Fibroblast of peridontal ligament (primary cell): ENCODE measurements at regions not wholly inside any gene's neighbourhood (a gene's known extent, or its start where the extent isn't known, plus 50 kb on each side); places are given as distances from the start of the nearest gene placed in this dataset.
"Not testable (repeated sequence)": the region's sequence is repeated elsewhere in the genome, so short reads cannot be mapped to it uniquely, and the experiment has no call there.

Source experiments
- DNase-seq: peaks from one replicate; pipeline ENCODE4 v3.0.0-alpha.2; 2010; ENCODE audit errors: extremely low read depth

DNA sequence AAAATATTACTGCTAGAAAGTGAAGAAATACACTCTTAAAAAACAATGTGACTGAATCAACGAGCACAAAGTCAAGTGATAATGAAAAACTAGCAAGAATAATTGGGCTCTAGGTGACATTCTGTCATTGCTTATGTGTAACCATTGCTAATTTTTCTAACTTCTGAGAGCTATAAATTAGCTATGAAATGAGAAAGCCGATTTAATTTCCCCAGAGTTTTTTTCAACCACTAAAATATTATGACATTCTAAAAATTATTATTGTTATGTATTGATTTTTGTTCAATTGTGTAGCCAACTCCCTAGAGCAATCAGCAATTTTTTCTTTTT lies 458.6 kb upstream of the ATXN8OS start:
- no peak for DNase-seq

DNA sequence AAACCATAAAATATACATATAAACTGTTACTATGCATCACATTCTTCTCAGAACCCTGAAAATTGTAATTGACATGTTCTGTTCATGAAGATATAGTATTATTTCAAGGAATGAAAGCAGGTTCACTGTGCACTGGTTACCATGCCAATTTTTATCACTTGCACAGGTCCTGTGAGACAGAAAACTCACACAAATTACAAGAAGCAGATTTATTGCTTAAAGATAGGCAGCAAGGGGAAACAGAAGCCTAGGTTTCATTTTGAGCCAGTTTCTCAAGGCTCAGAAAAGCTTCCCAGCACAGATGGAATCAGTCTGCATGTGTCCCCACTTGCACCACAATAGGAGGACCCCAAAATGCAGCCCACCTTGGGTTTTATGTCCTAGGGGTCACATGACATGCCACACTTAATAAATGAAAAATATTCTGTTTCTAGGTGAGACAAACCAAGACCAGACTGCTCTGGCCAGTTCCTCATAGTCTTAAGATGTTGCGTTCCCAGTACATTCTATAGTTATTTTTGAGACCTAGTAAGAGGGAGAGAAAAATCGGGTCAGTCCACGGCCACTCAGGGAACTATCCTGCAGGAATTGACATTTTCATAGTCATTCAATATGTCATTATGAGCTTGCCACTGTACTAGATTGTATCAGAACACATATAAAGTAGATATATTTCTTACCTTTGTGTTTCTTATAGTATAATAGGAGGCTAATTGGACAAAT lies 459.1 kb upstream of the ATXN8OS start:
- DNase-seq, result no peak

DNA sequence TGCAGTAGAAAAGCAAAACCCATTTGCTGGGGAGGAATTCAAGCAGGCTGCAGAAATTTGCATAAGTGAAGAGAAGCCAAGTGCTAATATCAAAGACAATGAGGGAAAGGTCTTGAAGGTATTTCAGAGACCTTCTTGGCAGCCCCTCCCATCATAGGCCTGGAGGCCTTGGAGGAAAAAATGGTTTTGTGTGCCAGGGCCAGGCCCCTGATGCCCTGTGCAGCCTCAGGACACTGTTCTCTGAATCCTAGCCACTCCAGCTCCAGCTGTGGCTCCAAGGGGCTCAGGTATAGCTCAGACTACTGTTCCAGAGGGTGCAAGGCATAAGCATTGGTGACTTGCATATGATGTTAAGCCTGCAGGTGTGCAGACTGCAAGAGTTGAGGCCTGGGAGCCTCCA lies 463.2 kb upstream of the ATXN8OS start:
- DNase-seq, result no peak

DNA sequence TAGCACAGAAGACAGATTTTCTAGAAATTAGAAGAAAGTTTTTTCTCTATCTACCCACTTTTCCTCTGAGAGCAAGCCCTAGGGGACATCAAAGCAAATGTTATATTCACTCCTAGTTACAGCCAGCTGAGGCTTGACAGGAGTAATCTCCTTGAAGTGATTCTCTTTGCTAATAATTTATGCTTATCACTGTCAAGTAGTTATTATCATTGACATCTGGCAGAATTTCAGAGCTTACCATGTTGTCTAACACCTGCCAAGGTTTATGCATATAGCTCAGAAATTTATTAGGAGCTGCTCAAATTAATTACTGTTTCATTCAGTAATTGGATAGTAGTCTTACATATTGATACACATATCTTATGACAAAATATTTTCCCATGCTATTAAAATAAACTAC lies 465.9 kb upstream of the ATXN8OS start:
- no peak for DNase-seq

DNA sequence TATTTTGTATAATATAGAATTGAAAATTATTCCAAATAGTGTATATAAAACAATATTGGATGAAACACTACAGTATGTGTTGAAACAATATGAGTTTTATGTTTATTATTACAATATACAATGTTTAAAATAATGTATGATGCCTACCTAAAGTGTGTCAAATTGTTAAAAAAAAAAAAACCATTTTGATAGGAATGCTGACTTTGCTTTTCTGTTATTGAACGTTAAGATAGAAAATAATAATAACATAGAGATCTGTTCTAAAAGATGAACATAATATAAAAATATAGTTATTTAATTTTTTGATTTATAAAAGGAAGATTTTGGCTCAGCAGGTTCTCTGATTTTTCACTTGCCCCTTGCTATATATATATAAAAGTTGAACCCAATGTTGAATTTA lies 474.6 kb upstream of the ATXN8OS start:
- no peak for DNase-seq

DNA sequence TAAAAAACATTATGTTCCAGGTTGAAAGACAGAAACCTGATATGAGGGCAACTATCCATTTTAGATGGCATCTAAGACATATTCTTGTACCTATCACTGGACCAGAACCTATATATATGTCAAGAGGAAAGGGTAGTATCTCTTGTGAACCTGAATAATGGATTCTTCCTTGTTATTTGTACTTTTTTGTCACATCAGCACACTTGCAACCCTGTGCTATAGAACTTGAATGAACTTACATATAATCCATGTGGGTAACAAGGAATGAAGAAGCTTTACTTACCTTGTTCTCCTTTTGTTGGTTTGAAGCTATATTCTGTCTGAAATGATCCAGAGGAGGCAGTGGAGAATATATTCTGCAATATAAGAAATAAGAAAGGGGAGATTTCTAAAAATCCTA lies 483.7 kb upstream of the ATXN8OS start:
- DNase-seq, result no peak

DNA sequence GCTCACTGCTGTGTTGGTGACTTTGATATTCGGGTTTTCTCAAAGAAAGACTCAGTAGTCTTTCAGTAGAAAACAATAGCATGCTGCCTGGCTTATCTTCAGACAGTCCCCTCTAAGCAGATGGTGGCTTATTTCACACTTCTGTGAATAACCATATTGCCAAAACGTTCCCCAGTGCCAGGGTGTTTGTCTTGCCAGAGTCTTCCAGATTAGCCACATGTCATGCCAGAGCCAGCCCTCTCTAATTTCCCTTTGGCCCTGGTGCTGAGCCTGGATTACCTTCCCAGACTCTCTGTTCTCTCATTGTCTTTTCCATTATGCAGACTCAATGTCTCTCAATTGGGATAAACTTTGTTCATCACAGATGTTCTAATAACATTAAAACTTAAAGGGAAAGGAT lies 488.0 kb upstream of the ATXN8OS start:
- no peak for DNase-seq

DNA sequence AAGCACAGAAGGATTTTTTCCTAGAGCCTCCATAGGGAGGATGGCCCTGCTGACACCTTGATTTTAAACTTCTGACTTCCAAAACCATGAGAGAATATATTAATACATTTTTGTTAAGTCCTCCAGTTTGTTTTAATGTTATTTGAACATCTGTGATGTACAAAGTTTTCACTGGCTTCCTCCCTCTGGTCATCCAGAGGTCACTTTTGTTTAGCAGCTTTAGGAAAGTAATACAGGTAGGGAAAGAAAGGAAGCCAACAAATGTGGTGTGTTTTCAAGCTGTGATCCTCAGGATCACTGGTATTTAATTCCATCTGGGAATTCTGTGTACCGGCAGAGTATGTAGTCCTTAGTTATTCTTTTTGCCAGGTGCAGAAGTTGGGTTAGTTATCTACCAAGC lies 488.8 kb upstream of the ATXN8OS start:
- DNase-seq, result no peak

DNA sequence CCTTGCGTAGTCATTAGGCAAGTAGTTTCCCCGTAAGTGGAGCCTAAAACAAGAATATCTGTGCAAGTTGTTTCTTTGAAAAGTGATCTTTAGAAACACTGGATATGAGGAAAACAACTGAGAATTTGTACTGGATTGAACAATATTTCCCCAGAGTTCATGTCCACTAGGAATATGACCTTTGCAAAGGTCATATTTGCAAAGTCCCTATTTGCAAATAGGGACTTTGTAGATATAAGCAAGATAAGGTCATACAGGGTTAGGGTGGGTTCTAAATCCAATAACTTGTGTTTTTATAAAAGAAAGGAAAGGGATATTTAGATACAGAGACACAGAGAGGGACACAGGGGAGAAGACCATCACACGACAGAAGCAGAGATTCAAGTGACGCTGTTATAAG lies 489.2 kb upstream of the ATXN8OS start:
- no peak for DNase-seq

DNA sequence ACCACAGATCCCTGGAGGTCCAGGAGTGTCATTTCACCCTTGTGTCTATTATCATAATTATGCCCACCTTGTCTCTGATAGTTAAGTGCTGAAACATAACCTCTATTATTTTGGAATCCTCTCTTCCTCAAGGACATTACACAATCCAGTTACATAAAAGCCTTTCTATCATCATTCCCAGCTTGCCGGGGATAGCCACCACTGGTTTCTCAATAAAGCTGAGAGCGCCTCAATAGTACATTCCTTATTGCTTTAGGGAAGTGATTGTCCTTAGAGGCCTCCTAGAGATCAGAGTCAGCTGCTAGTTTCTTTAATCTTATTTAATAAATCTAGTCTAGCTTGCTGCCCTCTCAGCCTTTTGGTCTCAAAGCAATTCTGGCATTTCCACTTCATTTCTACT lies 490.0 kb upstream of the ATXN8OS start:
- DNase-seq, result no peak

DNA sequence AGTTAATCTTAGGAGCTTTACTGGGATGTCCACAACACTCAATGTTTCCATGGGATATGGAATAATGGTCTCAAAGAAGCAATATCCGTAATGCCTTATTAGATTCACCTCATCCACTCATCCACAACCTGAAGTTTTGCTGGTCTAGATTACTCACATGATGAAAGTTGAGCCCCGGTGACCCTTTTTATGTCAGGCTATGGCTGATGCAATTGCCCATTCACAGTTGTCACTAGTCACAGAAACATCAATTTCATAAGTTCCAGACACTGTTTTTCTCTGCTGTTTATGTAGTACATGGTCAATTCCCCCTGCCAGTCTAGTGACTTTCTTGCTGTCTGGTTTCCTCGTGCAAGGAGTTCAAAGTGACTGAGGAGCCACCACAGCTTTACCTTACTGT lies 491.2 kb upstream of the ATXN8OS start:
- DNase-seq, result no peak

DNA sequence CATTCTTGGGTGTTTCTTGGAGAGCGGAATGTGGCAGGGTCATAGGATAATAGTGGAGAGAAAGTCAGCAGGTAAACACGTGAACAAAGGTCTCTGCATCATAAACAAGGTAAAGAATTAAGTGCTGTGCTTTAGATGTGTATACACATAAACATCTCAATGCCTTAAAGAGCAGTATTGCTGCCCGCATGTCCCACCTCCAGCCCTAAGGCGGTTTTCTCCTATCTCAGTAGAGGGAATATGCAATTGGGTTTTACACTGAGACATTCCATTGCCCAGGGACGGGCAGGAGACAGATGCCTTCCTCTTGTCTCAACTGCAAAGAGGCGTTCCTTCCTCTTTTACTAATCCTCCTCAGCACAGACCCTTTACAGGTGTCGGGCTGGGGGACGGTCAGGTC lies 492.6 kb upstream of the ATXN8OS start:
- DNase-seq, result not testable (repeated sequence)

DNA sequence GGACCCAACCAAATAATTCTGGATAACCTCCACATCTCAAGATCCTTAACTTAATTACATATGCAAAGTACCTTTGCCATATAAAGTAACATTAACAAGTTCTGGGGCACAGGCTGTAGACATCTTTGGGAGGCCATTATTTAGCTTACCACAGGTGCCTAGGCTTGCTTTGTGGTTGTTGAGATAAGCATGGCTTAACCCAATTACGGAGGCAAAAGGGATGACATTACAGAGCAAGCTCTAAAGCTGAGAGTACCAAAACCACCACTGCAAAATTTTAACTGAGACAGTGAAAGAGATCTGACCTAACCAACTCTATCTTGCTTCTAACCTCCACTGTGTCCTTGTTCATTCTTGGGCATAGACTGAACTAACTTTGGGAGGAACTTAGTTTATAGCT lies 502.9 kb upstream of the ATXN8OS start:
- no peak for DNase-seq

DNA sequence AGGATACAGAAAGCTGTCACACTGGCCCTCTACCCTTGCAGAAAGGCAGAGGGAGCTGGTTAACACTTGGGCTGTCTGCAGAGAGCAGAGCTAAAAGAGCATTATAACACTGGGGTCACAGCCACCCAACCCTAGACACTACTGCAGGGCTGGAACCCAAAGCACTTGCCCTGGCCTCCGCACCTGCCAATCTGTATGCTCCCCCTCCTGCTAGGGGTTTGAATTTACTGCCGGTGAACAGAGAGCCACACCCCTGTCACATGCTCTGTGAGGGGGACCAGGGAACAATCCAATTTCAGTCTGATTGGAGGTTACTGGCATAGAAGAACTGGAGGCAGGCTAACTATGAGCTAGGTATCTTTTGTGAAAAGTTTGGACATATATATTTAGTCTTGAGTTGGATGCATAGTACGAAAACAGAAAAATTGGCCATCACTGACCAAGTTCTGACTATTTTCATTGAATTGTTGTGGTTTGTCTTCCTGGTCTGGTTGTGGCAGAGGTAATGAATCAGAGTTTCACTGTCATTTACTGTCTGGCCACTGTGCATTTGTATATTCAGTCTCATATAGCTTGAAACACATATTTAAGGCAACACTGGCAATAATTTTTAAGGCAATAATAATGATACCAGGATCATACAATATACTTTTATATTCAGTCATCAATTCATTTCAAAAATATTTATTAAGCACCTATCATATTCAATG lies 504.3 kb upstream of the ATXN8OS start:
- no peak for DNase-seq

DNA sequence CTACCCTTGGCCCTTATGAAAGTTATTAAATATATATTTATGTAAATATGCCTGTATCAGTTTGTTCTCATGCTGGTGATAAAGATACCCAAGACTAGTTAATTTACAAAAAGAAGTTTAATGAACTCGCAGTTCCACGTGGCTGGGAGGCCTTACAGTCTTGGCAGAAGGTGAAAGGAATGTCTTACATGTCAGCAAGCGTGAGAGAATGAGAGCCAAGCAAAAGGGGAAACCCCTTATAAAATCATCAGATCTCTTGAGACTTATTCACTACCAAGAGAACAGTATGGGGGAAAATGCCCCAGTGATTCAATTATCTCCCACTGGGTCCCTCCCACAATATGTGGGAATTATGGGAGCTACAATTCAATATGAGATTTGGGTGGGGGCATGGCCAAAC lies 506.0 kb upstream of the ATXN8OS start:
- no peak for DNase-seq

DNA sequence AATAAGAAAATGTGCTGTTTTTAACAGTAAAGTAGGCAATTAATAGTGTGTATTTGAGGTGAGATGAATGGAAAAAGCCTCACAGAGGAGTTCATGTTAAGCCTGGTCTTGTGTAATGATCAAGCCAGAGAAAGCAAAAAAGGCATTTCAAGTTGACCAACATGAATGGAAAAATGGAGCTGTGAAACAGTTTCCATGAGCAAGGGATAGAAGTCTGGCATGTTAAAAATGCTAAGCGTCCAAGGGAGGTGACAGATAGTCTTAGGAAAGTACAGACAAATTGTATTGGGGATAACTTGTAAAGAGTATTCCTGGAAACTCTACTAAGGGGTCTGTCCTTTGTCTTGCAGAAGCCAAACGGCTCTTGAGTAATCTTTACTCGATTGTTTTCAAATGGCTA lies 506.8 kb upstream of the ATXN8OS start:
- no peak for DNase-seq

DNA sequence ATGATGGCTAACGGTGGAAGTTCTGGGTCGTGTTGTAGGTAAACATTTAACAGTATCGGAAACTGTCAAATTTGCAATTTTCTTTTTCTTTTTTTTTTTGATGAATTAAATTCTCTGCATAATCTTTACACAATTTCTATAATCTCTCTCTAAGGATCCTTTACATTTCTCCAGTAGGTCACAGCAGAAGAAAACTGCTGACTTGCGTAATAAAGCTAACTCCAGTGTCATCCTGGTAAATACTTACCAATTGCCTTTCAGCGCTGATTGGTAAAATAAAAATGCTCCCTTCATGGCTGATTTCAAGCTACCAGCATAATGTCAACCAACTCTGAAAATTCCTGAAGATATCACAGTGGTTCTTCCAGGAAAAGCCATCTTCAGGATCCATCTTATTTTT lies 510.5 kb upstream of the ATXN8OS start:
- no peak for DNase-seq

DNA sequence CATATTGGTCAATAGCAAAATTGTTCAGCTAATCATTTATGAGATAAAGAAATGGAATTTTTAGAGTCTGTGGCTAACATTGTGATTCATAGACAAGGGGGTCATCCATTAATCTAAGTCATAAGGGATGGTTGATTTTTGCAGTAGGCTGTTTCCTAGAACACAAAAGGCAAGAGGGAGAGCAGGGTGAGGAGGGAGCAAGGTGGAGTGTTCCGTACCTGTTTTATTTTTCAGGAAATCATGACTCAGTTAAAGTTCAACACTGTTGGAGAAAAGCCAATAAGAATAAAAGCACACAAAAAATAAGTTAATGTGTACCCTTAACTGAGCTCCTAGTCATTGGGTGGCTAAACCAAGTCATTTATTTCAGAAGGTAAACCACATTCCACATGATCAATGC lies 512.4 kb upstream of the ATXN8OS start:
- DNase-seq, result no peak

DNA sequence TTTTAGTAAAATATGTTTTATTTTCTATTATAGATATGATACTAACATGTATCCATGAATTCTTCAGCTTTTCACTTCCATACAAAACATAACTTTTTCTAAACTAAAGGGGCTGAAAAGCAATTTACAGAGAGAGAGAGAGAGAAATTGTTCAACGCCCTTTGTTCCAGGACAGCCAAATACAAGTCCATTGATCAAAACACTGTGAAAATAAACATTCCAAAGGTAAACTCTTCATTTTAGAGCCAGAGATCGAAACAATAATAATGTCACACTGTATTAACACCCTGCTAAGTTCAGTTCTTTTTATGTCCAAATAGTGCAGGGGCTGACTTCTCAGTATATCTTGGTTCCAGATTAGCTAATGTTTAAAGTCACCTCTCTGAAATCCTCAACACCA lies 516.2 kb upstream of the ATXN8OS start:
- DNase-seq, result no peak

DNA sequence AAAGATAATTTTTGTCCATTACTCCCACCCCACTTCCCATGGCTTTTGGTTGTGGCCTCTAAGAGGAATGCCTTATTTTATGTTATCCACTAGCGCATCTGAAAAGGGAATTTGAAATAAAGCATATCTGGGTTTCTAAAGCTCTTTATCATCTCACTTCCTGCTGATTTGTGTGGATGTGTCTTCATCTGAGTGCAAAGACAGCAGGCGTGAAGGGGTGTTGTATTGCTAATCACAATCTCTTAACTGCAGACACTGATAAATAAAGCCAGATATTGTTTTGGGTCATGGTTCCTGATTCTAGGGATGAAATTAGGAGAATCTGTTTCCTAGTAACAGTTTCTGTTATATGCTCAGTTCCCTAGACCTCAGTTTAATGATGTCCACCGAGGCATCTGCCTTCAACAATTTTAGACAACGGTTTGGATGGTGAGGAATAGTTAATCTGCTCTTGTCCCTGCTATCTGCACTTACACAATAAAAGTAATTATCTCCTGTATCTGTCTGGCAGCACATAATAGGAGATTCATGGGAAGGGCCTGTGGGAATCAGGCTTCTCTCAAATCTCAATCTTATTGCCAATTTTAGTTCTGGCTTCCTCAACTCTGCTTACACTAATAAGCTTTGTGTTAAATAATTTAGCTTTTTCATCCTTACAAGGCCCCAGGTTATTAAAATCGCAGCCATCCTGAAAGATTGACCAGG lies 517.9 kb upstream of the ATXN8OS start:
- no peak for DNase-seq

DNA sequence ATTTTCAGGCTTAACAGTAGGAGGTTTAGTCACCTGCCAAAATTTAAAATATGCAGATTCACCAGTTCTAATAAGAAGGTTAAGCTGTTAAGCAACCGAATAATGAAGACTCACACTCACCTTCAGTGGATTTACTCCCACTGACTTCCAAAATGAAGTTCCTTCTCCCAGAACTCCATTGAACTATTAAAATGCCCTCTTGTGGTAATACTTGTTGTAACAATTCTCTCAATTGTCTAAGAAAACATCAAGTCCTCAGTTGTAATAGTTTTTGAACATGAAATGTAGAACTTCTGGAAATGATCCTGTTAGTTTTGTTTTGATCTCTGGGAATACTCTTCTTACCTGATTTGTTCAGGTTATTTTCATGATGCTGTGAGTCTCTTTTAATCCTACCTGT lies 522.0 kb upstream of the ATXN8OS start:
- no peak for DNase-seq

DNA sequence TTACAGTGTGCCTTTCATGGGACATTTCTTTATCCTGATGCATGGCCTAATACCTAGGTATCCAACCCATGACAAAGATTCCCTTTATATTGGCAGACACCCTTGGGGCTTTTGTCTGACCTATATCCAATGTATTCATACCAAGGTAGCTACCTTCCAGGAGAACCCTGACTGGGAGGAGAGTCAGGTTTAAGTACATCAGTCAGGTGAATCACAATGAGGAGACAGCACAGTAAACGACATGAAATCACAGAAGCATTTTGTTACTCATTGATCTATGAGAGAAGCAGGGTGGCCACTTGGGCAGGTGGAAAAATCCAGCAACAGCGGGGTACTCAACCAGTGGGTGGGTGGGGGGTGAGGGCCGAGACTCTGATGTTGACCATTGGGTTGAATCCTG lies 527.4 kb upstream of the ATXN8OS start:
- DNase-seq, result no peak

DNA sequence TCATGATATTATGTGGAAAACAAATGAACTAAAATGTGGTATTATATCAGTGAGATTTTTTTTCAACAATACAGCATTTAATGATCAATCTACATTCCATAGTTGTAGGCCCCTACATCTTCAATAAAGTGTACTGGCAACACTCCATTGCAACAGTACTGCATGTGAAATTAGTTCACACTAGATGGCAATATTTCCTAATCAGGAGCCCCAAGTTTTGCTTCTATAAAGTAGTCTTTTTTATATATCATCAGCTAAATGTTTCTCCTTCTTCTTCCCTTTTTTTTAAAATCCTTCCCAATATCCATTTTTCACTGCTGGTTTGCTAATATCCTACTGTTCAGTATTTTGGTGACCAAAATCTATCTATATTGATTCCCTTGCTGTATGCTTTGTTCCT lies 528.3 kb upstream of the ATXN8OS start:
- DNase-seq, result no peak
